Memory B cell (primary cell): ENCODE measurements at regions not wholly inside any gene's neighbourhood (a gene's known extent, or its start where the extent isn't known, plus 50 kb on each side); places are given as distances from the start of the nearest gene placed in this dataset.

Source experiments
- ATAC-seq: fragments of 150-1000 bp; cut with Tn5 transposase; 2 replicates; pipeline ENCODE4 v1.10.0; 2021; ENCODE audit warnings: low read depth, mild to moderate bottlenecking, moderate library complexity
- DNase-seq, 2 donors: peaks; one replicate each; pipeline ENCODE4 v3.0.0; 2022; ENCODE audit warnings: low spot score in 2 of 2
- H3K27ac Mint-ChIP-seq: one replicate; pipeline ENCODE4 v1.8.0; 2022; ENCODE audit warnings: mild to moderate bottlenecking, moderate library complexity, mixed read lengths
- H3K27me3 Mint-ChIP-seq: one replicate; pipeline ENCODE4 v1.8.0; 2022; ENCODE audit warnings: mixed read lengths
- H3K36me3 Mint-ChIP-seq: one replicate; pipeline ENCODE4 v1.8.0; 2022; ENCODE audit warnings: mild to moderate bottlenecking, mixed read lengths
- H3K4me1 Mint-ChIP-seq: one replicate; pipeline ENCODE4 v1.8.0; 2022; ENCODE audit warnings: mixed read lengths
- H3K4me3 Mint-ChIP-seq: one replicate; pipeline ENCODE4 v1.8.0; 2022; ENCODE audit warnings: mild to moderate bottlenecking, moderate library complexity, mixed read lengths
- H3K9me3 Mint-ChIP-seq: one replicate; pipeline ENCODE4 v1.8.0; 2022; ENCODE audit warnings: mixed read lengths

GRCh38 chr4:123342498-123342897 lies 54.1 kb upstream of the SPRY1 start:
- H3K27me3 Mint-ChIP-seq = peaks cover 7% of the 10 kb centered on the region
- H3K4me3 Mint-ChIP-seq = no peak overlapping the region
- ATAC-seq = no peak
- peaks cover 3% of the 10 kb centered on the region for H3K4me1 Mint-ChIP-seq
- no peaks in the 10 kb centered on the region for H3K9me3 Mint-ChIP-seq
- H3K27ac Mint-ChIP-seq = no peak overlapping the region
- no peaks in the 10 kb centered on the region for H3K36me3 Mint-ChIP-seq
- no peak for DNase-seq

GRCh38 chr4:123343400-123344041 lies 53.1 kb upstream of the SPRY1 start:
- Mint-ChIP-seq H3K4me3 (no peak overlapping the region), H3K9me3 (no peaks in the 10 kb centered on the region), H3K27ac (no peak overlapping the region), H3K4me1 (peaks cover 3% of the 10 kb centered on the region), H3K36me3 (no peaks in the 10 kb centered on the region), H3K27me3 (peaks cover 7% of the 10 kb centered on the region)
- ATAC-seq (no peak), DNase-seq (no peak)

GRCh38 chr4:123345137-123345934 lies 51.3 kb upstream of the SPRY1 start:
- Mint-ChIP-seq H3K27me3 (peaks cover 5% of the 10 kb centered on the region), H3K4me1 (peaks cover 3% of the 10 kb centered on the region), H3K27ac (no peak overlapping the region), H3K36me3 (no peaks in the 10 kb centered on the region), H3K4me3 (no peak overlapping the region), H3K9me3 (no peaks in the 10 kb centered on the region)
- DNase-seq = no peak
- no peak for ATAC-seq

- H3K27me3 Mint-ChIP-seq = peaks cover 5% of the 10 kb centered on the region
These were observed 50.7 kb upstream of the SPRY1 start for GRCh38 chr4:123345935-123346300.

GRCh38 chr4:123346330-123346940 lies 50.2 kb upstream of the SPRY1 start:
- Mint-ChIP-seq H3K4me3 (no peak overlapping the region), H3K27ac (no peak overlapping the region), H3K27me3 (peaks cover 4% of the 10 kb centered on the region), H3K36me3 (no peaks in the 10 kb centered on the region), H3K9me3 (no peaks in the 10 kb centered on the region), H3K4me1 (peaks cover 3% of the 10 kb centered on the region)
- DNase-seq = no peak
- ATAC-seq = no peak

More at GRCh38 chr4:123345935-123346300, 50.7 kb upstream of the SPRY1 start:
- H3K36me3 Mint-ChIP-seq = no peaks in the 10 kb centered on the region
- no peaks in the 10 kb centered on the region for H3K9me3 Mint-ChIP-seq
- no peak for DNase-seq
- no peak overlapping the region for H3K27ac Mint-ChIP-seq
- ATAC-seq = no peak
- H3K4me3 Mint-ChIP-seq = no peak overlapping the region
- peaks cover 3% of the 10 kb centered on the region for H3K4me1 Mint-ChIP-seq
